Peyer's patch (tissue), 4 donors: ENCODE measurements at regions not wholly inside any gene's neighbourhood (a gene's known extent, or its start where the extent isn't known, plus 50 kb on each side); places are given as distances from the start of the nearest gene placed in this dataset.

Experiments
- CTCF ChIP-seq, 6 experiments: fragments of 450-650 bp in 4 of 6; fragments of 200-600 bp in 2 of 6; sonication (generic) in 1 of 6; IDR thresholded peaks; one replicate each; pipeline ENCODE4 v1.5.1; 2017 to 2019; ENCODE audit warnings: antibody characterized with exemption in 6 of 6, mild to moderate bottlenecking in 3 of 6, moderate library complexity in 1 of 6
- POLR2A ChIP-seq, 2 donors: fragments of 450-650 bp; IDR thresholded peaks; one replicate each; pipeline ENCODE4 v1.5.1; 2017; ENCODE audit warnings: antibody characterized with exemption in 2 of 2, mild to moderate bottlenecking in 2 of 2, moderate library complexity in 2 of 2

- TF ChIP-seq POLR2A (IDR thresholded peaks at IDR 0.05) = no peak
- no peak for TF ChIP-seq CTCF (IDR thresholded peaks at IDR 0.05)
These were observed 200.5 kb upstream of the FOXQ1 start for GRCh38 chr6:1111361-1111760.
